GM20431 (cell line): ENCODE measurements at regions not wholly inside any gene's neighbourhood (a gene's known extent, or its start where the extent isn't known, plus 50 kb on each side); places are given as distances from the start of the nearest gene placed in this dataset.
"Not testable (repeated sequence)": the region's sequence is repeated elsewhere in the genome, so short reads cannot be mapped to it uniquely, and the experiment has no call there.

Source experiments
- in situ Hi-C: fragments of 300-500 bp; cut with MseI, MboI; formaldehyde crosslinking; loops from one replicate; pipeline ENCODE4 v1.15.0; 2020; ENCODE audit warnings: low sequenced_read_pairs; ENCODE audit not compliant: unreplicated experiment

GRCh38 chr14:53458368-53458814, 305.3 kb upstream of the DDHD1 start:
- in situ Hi-C loops = no loop called here

- in situ Hi-C loops = no loop called here
Observed at GRCh38 chr14:53456931-53457330, 303.8 kb upstream of the DDHD1 start.

DNA sequence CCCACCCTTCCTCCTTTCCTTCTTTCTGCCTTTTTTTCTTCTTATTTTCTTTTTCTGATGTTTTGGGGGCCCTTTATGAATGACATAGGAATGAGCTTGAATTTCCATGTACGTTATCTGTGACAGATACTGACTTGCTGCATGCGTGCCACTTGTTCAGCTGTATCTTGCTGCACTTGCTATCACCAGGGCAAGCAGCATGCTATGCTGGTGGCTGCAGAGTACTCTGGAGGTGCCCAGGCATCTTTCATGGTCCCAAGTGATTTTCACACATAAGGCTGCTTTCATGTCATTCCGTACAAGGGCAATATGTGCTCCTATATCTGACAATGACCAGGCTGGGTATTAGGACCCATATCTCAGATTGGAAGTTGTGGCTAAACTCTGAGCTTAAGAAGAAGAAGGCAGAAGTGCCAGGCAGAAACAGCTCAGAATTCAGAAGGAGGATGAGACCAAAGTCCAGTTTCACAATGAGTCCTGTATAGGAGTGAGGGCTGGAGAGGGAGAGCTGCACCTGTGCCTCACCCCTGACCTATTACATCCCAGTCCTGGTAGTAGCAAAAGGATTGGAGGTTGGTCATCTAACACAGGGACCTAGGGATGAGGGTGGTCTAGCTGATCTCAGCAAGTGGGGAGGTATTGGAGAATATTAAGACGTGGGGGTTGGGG, 299.0 kb upstream of the DDHD1 start:
- in situ Hi-C loops = no loop called here

- in situ Hi-C loops = no loop called here
Observed at GRCh38 chr14:53450871-53451270, 297.7 kb upstream of the DDHD1 start.

DNA sequence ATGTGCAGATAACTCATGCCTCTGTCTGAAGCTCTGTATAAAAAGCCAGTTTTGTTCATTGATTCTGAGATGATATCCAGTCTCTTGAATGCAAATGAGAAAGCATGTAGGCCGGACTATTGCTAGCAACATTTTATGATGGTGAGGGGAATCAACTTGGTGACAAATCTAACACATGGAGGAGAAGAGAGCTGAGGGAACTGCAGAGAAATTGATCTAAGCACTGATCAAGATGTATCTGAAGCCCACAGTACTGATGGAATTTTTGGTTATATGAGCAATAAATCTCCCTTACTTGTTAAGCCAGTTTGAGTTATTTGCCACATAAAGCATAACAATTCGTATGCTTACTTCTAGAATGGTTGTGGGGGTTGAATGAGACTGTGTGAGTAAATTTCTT, 295.6 kb upstream of the DDHD1 start:
- in situ Hi-C loops = no loop called here

- in situ Hi-C loops = no loop called here
Observed at GRCh38 chr14:53444677-53445312, 291.7 kb upstream of the DDHD1 start.

DNA sequence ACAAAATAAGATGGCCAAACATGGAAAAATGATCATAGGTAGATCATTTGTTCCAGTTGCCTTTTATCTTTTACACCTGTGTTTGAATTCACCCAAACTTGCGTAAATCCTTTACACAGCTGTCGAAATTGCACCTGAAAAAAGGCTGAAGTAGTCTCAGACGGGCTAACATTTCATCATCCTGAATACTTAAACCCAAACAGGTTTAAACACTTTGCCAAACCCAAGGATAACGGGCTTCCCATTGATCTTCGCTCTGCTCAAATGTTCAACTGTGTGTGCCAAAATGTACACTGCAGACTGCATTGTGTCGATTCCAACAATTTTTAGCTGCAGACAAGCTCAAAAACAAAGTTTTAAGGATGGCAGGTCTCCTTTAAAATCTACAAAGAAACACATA, 288.7 kb upstream of the DDHD1 start:
- in situ Hi-C loops = no loop called here

DNA sequence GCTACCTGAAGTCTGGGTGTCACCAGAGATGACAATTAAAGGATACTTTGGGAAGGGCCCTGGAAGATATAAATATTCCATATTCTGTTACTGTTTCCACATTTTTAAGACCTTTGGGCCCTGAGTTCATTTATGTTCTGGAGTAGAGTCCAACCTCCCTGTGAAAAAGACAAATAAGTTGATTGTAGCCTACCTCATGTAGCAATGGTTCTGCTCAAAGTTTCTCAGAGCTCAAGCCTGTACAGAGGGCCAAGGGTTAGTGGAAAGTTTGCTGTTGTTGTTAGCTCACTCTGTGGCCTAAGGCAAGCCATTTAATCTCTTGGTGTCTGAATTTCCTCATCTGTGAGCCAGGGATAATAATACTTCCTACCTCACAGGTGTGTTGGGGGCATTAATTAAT, 284.7 kb upstream of the DDHD1 start:
- in situ Hi-C loops = no loop called here

DNA sequence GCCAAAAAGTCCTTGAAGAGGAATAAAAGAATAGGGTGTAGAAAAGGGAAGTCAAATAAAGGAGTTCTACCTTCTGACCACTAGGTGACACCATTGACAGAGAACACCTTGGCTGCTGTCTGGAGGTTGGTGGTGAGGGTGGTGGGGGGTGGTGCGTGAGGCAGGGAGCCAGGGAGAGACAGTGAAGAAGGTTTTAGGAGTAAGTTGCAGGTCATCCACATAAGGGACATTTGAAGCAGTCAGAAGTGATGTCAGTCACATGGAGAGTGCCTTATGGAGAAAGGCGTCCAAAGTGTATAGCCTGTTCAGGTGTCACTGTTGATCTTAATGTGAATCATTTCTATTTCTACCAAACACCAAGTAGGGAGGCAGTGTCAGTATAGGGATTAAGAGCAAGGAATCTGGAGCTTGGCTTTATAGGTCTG, 279.3 kb upstream of the DDHD1 start:
- in situ Hi-C loops = no loop called here

GRCh38 chr14:53430870-53431269, 277.7 kb upstream of the DDHD1 start:
- in situ Hi-C loops = no loop called here

- in situ Hi-C loops = loop anchor here (25.0 kb wide), 1 partner anchor 924 kb away; no protein-coding TSS in a partner anchor
Observed at GRCh38 chr14:53412819-53413675, 259.9 kb upstream of the DDHD1 start.

DNA sequence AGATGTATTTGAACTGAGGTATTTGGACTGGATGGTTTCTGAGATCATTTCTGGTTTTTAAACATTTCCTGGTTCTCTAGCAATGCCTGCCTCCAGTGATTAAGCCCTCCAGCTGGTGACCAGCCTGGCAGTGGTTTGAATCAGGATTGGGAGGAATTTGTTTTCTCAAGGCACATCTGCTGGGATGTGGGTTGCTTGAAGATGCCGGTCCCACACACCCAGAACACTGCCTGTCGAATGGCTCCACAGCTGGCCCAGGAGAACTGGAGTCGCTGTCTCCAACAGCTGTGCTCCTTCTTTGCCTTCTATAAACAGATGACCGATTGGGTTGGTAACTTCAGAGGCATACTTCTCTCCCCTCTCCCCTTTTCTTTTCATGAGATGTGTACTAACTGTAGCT, 258.0 kb upstream of the DDHD1 start:
- in situ Hi-C loops = loop anchor here (25.0 kb wide), 1 partner anchor 926 kb away; no protein-coding TSS in a partner anchor

- in situ Hi-C loops = loop anchor here (25.0 kb wide), 1 partner anchor 927 kb away; no protein-coding TSS in a partner anchor
Observed at GRCh38 chr14:53409969-53410368, 256.8 kb upstream of the DDHD1 start.

DNA sequence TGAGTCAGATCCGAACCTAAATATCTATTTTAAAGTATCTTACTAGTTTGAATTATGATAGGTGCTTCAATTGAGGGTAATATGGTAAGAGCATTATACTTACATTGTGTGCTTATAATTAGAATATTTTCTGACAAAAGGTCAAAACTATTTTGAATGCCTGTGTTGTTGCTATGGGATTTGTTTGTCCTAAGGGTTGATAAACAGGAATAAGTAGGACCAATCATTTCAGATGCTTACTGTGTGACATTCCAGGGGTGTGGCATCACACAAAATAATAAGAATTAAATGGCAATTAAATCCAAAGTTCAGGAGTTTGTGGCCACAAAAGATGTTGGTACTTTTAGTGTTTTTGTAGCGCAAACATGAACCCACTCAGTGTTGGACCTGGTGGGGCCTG, 256.2 kb upstream of the DDHD1 start:
- in situ Hi-C loops = loop anchor here (25.0 kb wide), 1 partner anchor 928 kb away; no protein-coding TSS in a partner anchor

GRCh38 chr14:53408175-53408879, 255.2 kb upstream of the DDHD1 start:
- in situ Hi-C loops = loop anchor here (25.0 kb wide), 1 partner anchor 929 kb away; no protein-coding TSS in a partner anchor

DNA sequence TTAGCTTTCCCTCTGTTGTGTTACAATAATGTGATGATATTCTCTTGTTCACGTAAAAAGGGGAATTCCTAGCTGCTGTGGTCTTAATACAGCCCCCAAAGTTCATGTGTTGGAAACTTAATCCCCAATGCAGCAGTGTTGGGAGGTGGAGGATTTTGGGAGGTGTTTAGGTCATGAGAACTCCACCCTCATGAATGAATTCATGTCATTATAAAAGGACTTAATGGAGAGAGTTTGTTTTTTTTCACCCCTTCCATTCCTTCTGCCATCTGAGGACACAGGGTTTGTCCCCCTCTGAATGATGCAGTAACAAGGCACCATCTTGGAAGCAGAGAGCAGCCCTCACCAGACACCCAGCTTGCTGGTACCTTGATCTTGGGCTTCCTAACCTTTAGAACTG, 253.4 kb upstream of the DDHD1 start:
- in situ Hi-C loops = loop anchor here (25.0 kb wide), 1 partner anchor 931 kb away; no protein-coding TSS in a partner anchor

DNA sequence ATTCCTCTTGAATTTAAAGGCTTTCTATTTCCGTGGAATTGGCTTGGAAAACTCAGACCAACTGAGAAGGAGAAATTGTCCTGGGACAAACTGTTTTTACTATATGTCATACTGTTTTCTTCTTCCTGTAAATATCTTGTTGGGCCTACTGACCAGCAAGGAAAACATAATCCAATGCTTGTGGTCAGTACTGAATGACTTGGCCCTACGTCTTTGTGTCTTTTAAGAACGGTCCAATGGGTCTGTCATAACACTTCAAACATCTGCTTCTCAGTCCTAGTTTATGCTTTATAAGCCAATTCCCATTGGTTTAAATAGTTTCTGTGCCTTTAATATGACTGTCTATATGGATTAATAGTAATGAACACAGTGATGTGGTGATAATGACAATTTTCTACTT, 248.5 kb upstream of the DDHD1 start:
- in situ Hi-C loops = loop anchor here (25.0 kb wide), 1 partner anchor 936 kb away; no protein-coding TSS in a partner anchor

DNA sequence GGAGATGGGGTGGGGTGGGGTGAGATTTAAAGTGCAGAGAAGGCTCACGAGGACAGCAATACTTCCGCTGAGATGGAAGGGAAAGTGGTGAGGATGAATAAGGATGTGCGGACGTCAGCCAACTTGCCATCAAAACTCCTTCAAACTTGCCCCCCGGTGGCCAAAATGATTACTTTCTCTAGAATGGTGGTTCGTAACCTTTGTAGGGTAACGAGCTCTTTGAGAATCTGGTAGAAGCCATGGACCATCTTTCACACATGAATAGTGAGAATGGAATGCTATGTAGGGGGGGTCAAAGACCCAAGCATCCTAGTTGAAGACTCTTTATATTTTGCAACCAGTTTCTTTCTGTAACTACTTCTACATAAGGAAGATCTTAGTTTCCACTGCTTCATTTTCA, 245.9 kb upstream of the DDHD1 start:
- in situ Hi-C loops = no loop called here

- in situ Hi-C loops = no loop called here
Observed at GRCh38 chr14:53398616-53399015, 245.5 kb upstream of the DDHD1 start.

DNA sequence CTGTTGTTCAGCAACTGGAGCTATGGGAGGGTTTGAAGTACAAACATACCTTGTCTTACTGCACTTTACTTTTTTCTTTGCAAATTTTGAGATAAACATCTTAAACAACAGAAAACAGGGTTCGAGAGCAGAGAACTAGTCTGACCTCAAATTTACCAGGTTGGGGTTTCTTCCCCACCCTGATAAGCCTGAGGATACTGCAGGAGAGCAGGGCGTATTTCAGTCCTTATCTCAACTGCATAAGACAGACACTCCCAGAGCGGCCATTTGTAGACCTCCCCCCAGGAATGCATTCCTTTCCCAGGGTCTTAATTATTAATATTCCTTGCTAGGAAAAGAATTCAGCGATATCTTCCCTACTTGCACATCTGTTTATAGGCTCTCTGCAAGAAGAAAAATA, 242.1 kb upstream of the DDHD1 start:
- in situ Hi-C loops = not testable (repeated sequence)
